ENCODE measurements at regions not wholly inside any gene's neighbourhood (a gene's known extent, or its start where the extent isn't known, plus 50 kb on each side); places are given as distances from the start of the nearest gene placed in this dataset.

DNA sequence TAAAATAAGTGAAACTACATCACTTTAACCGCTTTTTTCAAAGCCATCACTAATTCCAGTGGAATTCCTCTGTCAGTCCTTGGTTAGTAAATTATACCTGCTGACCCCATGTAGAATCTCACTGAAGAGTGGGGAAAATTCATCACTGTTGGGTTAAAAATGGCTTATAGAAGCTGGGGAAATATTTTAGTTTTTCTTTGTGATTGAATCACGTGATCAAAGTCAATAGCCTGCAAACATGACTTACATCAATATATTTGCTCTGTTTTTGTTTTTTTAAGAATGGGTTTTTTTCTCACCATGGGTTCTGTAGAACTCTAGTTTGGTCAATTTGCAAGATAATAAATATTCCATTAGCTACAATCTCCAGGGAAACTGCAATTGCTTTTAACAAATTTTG, 445.2 kb upstream of the FAM47C start:
- no peak overlapping the region for H3K4me3 ChIP-seq (ENCODE audit: low read depth, low read length)
- H3K9me3 ChIP-seq (ENCODE audit: severe bottlenecking), result no peaks in the 10 kb centered on the region
- H3K36me3 ChIP-seq, result no peaks in the 10 kb centered on the region
- TF ChIP-seq, protein P1, sequence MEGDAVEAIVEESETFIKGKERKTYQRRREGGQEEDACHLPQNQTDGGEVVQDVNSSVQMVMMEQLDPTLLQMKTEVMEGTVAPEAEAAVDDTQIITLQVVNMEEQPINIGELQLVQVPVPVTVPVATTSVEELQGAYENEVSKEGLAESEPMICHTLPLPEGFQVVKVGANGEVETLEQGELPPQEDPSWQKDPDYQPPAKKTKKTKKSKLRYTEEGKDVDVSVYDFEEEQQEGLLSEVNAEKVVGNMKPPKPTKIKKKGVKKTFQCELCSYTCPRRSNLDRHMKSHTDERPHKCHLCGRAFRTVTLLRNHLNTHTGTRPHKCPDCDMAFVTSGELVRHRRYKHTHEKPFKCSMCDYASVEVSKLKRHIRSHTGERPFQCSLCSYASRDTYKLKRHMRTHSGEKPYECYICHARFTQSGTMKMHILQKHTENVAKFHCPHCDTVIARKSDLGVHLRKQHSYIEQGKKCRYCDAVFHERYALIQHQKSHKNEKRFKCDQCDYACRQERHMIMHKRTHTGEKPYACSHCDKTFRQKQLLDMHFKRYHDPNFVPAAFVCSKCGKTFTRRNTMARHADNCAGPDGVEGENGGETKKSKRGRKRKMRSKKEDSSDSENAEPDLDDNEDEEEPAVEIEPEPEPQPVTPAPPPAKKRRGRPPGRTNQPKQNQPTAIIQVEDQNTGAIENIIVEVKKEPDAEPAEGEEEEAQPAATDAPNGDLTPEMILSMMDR (IDR thresholded peaks at IDR 0.05; ENCODE audit: low read depth, low read length), result no peak
- H3K27ac ChIP-seq, result no peak overlapping the region
- peaks cover 3% of the 10 kb centered on the region for H3K27me3 ChIP-seq (ENCODE audit: insufficient read depth, low read depth, severe bottlenecking)
- no peak for DNase-seq

DNA sequence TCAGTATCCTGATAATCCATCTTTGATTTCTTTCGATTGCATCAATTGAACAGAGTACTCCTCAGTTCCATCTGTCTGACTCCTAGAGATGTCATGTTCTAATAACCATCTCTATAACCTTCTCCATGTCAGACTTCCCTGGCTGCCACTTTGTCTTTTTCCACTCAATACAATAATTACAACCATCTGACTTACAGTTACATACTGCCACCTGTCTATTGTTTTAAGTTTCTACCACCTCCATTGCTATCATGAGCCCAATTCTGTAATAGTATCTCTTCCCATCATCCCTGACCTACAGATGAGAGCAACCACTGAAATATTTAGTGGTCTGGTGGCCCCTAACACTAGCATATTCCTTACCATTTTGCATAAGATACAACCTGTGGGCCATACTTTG, 439.2 kb upstream of the FAM47C start:
- DNase-seq, result no peak
- TF ChIP-seq, protein P1 (IDR thresholded peaks at IDR 0.05; ENCODE audit: low read depth, low read length), result no peak

DNA sequence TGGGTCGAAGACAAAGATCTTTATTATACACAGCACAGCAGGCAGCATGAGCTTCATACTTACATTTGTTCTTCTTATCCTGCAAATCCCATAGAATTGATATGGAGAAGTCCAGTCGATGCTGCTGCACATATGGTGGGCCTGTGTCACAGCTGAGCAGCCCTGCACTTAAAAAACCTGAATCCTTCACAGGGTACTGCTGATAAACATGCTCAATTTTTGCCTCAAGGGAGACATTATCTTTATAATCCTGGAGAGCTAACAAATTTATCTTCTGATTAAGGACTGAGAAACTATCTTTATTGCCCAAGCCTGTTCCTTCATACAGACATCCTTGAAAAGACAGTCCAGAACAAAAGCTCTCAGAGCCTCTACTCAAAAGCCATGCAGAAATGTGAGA, 434.4 kb upstream of the FAM47C start:
- no peaks in the 10 kb centered on the region for H3K9me3 ChIP-seq (ENCODE audit: severe bottlenecking)
- no peak overlapping the region for H3K4me3 ChIP-seq (ENCODE audit: low read depth, low read length)
- no peaks in the 10 kb centered on the region for H3K36me3 ChIP-seq
- H3K27me3 ChIP-seq (ENCODE audit: insufficient read depth, low read depth, severe bottlenecking), result peaks cover 8% of the 10 kb centered on the region
- peak; percentile 7 for DNase-seq
- no peak overlapping the region for H3K27ac ChIP-seq
- TF ChIP-seq, protein P1 (IDR thresholded peaks at IDR 0.05; ENCODE audit: low read depth, low read length), result no peak

More for the DNA sequence above, 439.2 kb upstream of the FAM47C start:
- no peak overlapping the region for H3K27ac ChIP-seq
- H3K4me3 ChIP-seq (ENCODE audit: low read depth, low read length), result no peak overlapping the region
- no peaks in the 10 kb centered on the region for H3K36me3 ChIP-seq
- no peaks in the 10 kb centered on the region for H3K9me3 ChIP-seq (ENCODE audit: severe bottlenecking)
- H3K27me3 ChIP-seq (ENCODE audit: insufficient read depth, low read depth, severe bottlenecking), result peaks cover 4% of the 10 kb centered on the region

DNA sequence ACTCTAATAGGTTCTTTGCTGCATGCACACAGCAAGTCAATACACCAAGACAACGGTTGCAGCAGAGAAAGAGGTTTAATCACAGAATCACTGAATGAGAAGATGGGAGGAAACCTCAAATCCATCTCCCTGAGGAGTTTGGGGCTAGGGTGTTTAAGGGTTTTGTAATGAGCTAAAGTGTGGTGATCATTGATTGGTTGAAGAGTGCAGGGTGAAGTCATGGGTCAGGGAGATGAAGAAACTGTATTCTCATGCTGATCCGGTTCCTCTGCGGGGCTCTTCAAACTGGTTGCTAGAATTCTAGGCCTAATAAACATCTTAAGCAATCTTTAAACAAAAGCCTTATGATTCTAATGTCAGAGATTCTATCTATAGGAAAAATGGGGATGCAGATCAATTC, 432.5 kb upstream of the FAM47C start:
- no peaks in the 10 kb centered on the region for H3K36me3 ChIP-seq
- TF ChIP-seq, protein P1 (IDR thresholded peaks at IDR 0.05; ENCODE audit: low read depth, low read length), result no peak
- H3K9me3 ChIP-seq (ENCODE audit: severe bottlenecking), result no peaks in the 10 kb centered on the region
- H3K27ac ChIP-seq, result no peak overlapping the region
- DNase-seq, result no peak
- peaks cover 10% of the 10 kb centered on the region for H3K27me3 ChIP-seq (ENCODE audit: insufficient read depth, low read depth, severe bottlenecking)
- H3K4me3 ChIP-seq (ENCODE audit: low read depth, low read length), result no peak overlapping the region

DNA sequence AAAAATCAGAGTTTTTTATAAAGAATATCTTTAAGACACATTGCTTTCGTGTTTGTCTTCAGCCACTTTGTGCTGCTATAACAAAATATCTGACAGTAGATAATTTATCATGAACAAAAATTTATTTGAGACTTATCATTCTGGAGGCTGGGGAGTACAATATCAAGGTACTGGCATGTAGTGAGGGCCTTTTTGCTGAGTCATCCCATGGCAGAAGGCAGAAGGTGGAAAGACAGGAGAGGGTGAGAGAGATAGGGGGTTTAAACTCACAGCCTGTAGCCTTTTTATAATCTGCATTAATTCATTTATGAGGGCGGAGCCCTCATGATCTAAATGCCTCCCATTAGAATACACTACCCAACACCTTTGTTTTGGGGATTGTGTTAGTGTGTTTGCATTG, 431.2 kb upstream of the FAM47C start:
- peaks cover 13% of the 10 kb centered on the region for H3K27me3 ChIP-seq (ENCODE audit: insufficient read depth, low read depth, severe bottlenecking)
- H3K27ac ChIP-seq, result no peak overlapping the region

DNA sequence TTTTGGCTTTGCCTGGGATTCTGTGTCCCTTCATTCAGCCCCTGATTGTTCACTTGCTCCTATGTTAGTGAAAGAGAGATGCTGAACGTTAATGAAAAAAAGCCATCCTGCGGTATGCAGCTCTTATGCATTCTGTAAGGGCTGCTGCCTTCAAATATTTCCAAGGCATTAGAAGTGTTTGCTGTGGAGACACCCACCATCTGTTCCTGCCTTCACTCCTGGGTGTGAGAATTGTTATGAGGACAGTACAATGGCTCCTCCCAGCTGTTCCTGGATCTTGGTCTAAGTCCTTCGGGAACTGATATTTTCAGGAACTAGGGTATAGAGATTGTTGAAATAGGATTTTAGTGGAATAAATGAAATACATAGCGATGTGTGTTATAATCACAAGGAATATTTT, 427.1 kb upstream of the FAM47C start:
- no peaks in the 10 kb centered on the region for H3K36me3 ChIP-seq
- DNase-seq, result peak; percentile 17
- no peaks in the 10 kb centered on the region for H3K9me3 ChIP-seq (ENCODE audit: severe bottlenecking)
- no peak overlapping the region for H3K4me3 ChIP-seq (ENCODE audit: low read depth, low read length)
- TF ChIP-seq, protein P1 (IDR thresholded peaks at IDR 0.05; ENCODE audit: low read depth, low read length), result no peak
- H3K27me3 ChIP-seq (ENCODE audit: insufficient read depth, low read depth, severe bottlenecking), result peaks cover 4% of the 10 kb centered on the region
- no peak overlapping the region for H3K27ac ChIP-seq

More for the DNA sequence above, 431.2 kb upstream of the FAM47C start:
- no peak overlapping the region for H3K4me3 ChIP-seq (ENCODE audit: low read depth, low read length)
- no peak for DNase-seq
- TF ChIP-seq, protein P1 (IDR thresholded peaks at IDR 0.05; ENCODE audit: low read depth, low read length), result no peak
- H3K9me3 ChIP-seq (ENCODE audit: severe bottlenecking), result no peaks in the 10 kb centered on the region
- no peaks in the 10 kb centered on the region for H3K36me3 ChIP-seq

Data from WERI-Rb-1 (cell line).